CD4-positive, alpha-beta T cell treated with Interleukin-21 for 1 hour (primary cell): ENCODE measurements at regions not wholly inside any gene's neighbourhood (a gene's known extent, or its start where the extent isn't known, plus 50 kb on each side); places are given as distances from the start of the nearest gene placed in this dataset.
"Not testable (repeated sequence)": the region's sequence is repeated elsewhere in the genome, so short reads cannot be mapped to it uniquely, and the experiment has no call there.

Experiments used
- DNase-seq: peaks from one replicate; pipeline ENCODE4 v3.0.0-alpha.2; 2020

DNA sequence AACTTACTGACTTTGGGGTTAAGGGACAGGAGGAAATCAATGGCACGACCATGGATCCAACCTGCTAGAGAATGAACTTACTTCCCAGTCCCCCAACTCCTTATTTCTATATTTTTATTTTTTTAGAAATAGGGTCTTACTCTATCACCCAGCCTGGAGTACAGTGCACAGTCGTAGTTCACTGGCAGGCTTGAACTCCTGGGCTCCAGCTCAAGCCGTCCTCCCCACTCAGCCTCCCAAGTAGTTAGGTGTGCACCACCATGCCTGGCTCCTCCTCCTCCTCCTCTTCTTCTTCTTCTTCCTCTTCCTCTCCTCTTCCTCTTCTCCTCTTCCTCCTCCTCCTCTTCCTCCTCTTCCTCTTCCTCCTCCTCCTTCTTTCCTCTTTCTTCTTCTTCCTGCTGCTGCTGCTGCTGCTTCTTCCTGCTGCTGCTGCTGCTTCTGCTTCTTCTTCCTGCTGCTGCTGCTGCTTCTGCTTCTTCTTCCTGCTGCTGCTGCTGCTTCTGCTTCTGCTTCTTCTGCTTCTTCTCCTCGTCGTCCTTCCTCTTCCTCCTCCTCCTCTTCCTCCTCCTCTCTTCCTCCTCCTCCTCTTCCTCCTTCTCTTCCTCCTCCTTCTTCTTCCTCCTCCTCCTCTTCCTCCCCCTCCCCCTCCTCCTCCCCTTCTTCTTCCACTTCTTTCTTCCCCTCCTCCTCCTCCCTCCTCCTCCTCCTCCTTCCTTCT is 390.1 kb upstream of the RGS6 start:
- DNase-seq, result no peak

DNA sequence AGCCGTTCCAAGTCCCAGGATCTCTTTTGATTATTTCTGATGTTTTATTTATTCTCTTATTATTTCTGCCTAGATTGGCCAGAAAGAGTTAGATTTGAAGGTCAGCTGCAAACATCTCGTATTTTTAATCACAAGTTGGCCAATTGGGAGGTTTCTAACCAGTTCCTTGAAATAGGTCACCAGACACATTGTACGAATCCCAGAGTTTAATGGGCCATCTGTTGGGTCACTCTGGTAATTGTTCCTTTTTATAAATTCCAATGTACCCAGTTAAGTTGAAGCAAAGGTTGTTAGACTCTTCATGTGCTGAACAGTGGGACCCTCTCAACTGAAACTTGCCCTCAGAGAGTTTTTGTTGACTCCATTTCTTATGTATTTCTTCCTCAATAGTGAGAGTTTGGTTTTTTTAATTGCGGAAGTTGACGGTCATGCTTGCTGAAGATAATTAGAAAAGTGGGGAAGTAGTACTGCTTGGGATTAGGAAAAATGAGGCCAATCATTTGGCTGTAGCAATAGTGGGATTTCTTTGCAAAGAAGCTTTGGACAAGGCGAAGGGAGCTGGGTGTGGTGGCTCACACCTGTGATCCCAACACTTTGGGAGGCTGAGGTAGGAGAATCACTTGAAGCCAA is 382.7 kb upstream of the RGS6 start:
- no peak for DNase-seq

DNA sequence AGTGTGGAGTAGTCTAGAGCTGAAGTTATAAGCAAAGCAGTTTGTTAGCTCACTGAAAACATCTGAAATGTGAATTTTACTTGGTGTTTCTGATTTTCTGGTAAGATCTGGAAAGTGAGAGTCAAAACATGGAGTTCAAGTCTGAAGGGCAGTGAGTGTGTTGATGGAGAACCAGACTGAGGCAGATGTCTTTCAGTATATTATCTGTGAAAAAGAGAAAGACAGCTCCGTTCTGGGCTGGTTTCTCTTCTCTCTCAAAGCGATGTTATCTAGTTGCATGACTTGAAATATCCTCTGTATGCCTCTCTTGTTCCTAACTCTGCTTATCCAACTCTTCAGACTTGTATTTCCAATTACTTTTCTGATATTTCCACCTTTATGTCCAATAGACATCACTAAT is 381.9 kb upstream of the RGS6 start:
- no peak for DNase-seq

DNA sequence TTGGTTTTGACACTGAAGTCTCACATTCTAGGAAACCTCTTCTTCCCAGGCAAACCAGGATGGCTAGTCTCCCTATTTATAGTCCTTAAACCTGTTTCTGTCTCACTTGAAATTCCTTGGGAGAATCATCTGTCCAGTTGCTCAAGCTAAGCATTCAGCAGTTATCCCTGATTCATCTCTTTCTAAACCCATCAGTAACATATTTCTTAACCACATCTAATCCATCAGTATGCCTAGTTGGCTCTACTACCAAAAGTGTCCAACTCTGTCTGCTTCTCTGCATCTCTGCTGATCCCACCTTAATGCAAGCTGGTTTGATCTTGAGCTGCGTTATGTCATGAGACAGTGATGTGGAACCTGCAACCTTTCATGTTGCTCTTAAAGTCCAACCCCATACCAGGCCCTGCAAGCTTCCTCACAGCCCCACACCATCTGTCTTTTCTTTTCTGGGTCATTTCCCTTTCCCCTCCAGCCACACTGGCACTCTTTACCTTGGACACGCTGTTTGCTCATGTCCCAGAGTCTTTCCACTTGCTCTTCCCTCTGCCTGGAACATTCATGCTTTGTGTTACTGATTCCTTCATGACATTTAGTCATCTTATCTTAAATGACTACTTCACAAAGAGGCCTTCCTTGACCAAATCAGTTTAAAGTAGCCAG is 380.8 kb upstream of the RGS6 start:
- DNase-seq, result no peak

DNA sequence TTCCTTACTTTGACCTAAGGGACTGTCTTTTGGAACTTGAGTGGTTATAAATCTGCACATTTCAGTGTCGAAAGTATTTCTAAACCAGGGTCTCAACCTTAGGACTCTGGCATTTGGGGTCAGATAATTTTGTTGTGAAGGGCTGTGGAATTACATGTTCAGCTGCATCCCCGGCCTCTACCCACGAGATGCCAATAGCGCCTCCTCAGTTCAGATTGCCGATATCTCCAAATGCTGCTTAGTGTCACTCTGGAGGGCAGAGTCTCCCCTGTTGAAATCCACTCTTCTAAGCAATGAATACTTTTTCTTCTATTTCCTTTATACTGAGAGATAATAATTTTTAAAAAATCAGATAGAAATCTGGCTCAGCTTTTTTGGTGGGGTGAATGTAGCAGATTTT is 379.4 kb upstream of the RGS6 start:
- DNase-seq, result no peak

DNA sequence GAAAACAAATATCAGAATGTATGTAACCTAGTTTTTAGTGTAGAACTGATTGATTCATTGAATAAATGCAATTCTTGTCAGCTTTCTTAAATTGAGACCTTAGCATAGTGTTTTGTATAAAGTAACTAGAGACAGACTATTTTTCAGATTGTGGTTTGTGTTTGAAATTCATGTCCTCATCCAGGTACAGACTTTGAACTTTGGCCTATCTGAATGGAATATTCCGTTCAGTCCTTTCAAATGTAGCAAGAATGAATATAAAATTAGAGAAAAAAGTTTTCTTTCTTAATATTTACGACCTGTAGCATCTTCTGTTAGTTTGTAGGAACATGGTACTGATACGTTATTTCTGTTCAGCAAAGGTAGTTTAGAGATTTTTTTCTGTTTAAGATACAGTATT is 378.4 kb upstream of the RGS6 start:
- no peak for DNase-seq

DNA sequence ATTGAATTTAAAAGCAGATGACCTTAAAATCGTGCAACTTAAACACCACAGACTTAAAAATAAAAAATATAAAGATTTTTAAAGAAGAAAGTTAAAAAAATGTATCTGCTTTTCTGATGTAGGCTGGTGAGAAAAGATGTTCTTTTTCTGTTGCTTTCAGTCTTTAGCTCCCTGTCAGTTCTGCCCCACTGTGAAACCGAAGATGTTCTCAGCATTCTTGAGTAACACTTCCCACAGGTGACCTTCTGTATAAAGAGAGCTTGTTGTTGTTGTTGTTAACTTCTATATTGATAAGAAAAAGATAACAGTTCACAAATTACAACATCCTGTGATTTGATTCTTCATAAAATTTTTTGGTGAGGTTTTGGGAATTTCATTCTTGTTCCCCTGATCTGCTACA is 377.9 kb upstream of the RGS6 start:
- DNase-seq, result peak; percentile 45

DNA sequence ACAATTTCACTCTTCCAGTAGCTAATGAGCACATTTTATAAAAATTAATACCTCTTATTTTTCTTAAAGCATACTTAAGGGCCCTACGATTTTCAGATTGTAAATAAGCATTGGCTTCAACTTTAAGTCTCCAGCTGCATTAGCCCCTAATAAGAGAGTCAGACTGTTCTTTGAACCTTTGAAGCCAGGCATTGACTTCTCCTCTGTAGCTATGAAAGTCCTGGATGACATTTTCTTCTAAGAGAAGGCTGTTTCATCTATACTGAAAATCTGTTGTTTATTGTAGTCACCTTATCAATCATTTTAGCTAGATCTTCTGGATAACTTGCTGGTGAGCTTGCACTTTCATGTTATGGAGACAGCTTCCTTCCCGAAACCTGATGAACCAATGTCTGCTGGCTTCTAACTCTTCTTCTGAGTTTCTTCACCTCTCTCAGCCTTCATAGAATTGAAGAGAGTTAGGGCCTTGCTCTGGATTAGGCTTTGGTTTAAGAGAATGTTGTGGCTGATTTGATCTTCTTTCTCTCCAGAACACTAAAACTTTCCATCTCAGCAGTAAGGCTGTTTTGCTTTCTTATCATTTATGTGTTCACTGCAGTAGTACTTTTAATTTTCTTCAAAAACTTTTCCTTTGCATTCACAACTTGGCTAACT is 377.1 kb upstream of the RGS6 start:
- DNase-seq, result no peak

DNA sequence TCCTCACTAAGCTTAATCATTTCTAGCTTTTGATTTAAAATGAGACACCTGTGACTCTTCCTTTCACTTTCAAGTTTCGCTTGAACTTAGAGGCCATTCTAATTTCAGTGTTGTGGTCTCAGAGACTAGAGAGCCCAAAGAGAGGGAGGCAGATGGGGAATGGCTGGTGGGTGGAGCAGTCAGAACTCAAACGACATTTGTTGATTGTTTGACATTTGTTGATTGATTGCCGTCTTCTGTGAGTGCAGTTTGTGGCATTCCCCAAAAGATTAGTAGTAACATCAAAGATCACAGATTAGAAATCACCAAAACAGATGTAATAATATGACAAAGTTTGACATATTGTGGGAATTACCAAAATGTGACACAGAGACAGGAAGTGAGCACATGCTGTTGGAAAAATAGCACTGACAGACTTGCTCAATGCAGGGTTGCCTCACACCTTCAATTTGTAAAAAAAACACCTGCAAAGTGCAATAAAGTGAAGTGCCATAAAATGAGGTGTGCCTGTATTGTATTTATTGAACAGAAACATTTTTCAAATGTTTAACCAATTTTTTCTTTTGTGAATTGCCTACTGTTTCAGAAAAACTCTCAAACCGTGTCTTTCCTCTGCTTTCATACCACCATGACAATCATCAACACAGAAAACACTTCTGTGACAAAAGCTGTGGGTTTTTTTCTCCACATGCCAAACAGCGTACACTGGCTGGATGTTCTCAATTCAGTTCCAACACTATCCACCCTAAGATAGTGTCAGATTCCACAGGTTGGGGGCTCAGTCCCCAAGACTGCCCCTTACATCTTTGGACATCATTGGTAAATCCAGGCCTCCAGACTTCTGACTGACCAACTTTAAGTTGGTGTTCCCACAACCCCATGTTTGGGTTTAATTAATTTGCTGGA is 376.3 kb upstream of the RGS6 start:
- peak; percentile 80 for DNase-seq

DNA sequence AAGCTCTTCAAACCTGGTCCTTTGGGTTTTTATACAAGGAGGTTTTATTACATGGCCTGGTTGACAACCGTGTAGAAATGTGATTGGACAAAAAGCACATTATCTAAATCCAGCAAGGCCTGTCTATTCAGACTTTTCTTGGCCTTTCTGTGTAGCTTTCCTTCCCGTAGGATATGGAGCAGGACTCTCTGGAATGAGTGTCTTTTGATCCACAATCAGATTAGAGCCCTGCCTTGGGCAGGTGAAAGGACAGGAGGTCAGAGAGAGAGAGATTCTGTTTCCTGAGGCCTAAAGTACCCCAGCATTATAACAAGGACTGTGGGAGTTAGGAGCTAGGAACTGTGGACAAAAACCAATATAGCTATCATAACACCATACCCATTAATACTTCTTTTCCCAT is 375.5 kb upstream of the RGS6 start:
- DNase-seq, result no peak

DNA sequence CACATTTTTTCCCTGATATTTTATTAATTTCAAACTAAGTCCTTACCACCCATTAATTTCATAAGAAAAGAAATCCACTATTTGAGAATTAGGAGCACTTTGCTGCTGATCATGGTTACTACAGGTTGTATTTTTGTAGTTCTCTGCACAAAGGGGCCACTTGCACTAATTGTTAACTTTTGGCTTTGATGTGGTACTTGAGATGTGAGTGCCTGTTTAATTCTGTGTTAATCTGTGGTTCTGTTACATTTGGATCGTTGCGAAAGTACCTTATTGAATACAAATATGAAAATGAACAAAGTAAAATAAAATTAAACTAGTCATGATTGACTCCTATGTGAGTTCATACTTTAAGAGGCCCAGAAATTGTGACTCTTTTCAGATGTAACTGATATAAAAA is 374.9 kb upstream of the RGS6 start:
- DNase-seq, result peak; percentile 19

DNA sequence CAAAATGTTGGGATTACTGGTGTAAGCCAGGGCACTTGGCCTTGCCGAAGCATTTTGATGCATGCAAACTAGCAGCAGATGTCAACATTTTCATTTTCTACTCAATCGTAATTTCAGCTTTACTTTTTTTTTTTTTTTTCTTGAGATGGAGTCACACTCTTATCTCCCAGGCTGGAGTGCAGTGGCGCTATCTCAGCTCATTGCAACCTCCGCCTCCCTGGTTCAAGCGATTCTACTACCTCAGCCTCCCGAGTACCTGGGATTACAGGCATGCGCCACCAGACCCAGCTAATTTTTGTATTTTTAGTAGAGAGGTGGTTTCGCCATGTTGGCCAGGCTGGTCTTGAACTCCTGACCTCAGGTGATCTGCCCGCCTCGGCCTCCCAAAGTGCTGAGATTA is 373.3 kb upstream of the RGS6 start:
- not testable (repeated sequence) for DNase-seq

DNA sequence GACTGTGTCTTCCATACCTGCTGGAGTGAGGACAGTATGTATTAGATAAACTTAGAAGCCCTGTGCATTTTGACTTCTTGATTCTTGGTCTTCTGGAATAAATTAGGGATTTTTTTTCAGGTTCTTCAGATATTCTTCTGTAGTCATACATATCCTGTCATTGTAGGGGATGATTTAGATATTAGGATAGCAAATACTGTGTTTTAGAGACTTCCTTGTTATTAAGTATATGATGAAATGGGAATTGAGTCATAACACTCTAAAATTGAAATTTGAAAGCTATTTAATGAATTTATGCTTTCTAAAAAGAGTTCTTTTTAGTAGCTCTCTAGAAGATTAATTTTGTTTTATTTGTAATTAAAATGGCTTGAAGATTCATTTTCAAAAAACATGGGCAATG is 371.5 kb upstream of the RGS6 start:
- no peak for DNase-seq

DNA sequence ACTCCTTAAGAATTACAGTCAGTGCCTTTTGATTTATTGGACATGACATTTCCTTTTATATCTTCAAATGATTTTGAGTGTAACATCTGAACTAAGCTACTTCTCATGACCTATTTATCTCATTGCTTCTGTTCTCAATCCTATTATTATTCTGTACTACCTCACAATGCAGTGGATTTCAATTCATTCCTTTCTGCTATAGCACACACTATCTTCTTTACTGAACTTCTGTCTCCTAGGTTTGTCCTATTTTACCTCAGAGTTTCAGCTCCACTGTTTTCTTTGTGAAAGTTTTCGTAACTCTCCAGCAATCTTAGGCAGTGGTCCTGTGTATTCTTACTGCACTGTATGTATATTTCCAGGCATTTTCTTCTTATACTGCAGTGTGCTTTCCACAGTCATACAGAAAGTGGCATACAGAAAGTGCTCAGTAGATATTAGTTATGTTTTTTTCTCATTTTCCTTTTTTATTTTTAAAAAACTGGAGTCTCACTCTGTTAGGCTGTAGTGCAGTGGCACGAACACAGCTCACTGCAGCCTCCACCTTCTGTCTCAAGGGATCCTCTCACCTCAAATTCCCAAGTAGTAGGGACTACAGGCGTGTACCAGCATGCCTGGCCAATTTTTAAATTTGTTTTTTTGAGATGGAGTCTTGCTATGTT is 368.6 kb upstream of the RGS6 start:
- DNase-seq, result no peak

DNA sequence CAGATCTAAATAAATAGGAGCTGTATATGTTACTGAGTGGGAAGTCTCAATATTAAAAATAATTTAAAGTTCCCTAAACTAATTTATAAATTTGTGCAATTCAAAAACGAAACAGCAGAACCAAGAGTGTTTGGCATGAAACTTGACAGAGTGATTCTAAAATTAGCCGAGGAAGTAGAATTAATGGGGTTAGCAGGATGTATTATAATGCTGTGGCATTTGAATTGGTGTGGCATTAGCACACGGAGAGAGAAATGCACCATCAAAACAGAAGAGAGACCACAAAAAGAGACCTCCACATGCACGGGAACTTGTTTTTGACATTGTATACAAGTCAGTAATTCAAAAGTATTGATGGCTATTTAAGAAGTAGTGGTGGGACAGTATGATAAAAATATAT is 366.0 kb upstream of the RGS6 start:
- DNase-seq, result peak; percentile 24

DNA sequence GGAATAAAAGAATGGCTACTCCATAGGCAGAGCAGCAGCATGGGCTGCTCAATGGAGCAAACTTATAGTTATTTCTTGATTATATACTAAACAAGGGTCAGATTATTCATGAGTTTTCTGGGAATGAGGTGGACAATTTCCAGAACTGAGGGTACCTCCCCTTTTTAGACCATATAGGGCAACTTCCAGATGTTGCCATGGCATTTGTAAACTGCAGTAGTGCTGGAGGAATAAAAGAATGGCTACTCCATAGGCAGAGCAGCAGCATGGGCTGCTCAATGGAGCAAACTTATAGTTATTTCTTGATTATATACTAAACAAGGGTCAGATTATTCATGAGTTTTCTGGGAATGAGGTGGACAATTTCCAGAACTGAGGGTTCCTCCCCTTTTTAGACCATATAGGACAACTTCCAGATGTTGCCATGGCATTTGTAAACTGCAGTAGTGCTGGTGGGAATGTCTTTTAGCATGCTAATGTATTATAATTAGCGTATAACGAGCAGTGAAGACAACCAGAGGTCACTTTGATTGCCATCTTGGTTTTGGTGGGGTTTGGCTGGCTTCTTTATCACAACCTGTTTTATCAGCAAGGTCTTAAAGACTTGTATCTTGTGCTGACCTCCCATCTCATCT is 364.6 kb upstream of the RGS6 start:
- not testable (repeated sequence) for DNase-seq

DNA sequence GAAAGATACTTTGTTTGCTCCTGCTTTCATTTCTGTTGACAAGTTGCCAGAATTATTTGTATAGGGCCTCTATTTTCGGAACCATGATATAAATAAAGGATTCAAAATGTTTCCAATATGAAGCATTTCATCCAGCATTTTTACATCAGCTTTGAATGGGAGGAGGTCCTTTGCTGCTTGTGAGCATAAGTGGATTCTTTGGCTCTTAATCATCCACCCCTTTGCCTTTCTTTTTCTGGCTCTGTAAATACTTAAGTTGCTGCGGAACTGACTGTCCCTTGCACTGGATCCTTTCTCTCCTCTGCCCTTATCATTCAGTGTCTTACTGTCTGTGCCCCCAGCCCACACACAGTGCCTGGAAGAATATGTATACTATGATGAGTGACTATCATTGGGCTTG is 357.3 kb upstream of the RGS6 start:
- no peak for DNase-seq

DNA sequence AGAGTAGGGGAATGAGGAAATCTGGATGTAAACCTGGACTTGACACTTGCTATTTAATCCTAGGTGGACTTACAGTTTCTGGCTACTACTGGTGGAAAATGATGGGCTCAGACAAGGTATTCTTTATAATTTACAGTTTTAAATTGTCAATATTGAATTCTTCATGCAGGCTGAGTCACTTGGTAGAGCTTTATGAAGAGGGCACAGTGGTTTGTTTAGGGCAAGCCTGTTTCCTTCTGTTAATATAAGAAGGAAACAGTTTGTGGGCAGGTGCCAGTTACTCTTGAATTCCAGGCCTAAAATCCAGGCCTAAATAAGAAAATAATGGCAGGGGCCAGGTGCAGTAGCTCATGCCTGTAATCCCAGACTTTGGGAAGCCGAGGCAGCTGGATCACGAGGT is 355.8 kb upstream of the RGS6 start:
- DNase-seq, result no peak

DNA sequence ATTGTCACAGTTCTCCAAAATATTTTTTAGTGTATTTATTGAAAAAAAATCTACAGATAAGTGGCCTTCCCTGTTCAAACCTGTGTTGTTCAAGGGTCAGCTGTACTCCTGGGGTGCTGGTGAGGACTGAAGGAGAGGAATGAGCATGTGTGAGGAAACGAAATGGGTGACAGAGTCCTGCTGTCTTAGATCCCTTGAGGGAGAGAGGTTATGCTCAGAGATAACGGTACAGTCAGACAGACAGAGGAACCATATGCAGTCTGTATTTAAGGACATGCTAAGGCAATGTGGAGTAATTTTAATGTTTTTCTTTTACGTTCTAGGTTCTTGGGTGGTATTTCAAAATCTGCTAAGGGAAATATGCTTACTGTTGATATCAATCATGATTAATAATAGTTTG is 352.9 kb upstream of the RGS6 start:
- no peak for DNase-seq

DNA sequence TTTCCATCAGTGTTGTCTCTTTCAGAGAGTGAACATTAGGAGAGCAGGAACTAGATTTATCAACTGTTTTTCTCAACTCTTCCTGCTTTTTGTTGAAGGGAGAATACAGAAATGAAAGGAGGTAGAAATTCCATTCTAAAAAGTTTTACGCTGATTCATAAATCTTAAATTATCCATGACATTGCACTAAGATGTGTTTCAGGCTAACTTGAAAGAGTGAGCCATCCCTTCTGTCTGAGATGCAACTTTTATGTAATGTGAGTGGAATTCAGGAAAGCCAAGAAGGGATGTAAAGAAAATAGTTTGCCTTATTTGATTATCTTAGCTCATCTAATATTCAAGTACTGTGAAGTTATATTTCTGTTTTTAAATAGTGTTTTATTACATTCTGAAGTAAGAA is 349.5 kb upstream of the RGS6 start:
- DNase-seq, result no peak

DNA sequence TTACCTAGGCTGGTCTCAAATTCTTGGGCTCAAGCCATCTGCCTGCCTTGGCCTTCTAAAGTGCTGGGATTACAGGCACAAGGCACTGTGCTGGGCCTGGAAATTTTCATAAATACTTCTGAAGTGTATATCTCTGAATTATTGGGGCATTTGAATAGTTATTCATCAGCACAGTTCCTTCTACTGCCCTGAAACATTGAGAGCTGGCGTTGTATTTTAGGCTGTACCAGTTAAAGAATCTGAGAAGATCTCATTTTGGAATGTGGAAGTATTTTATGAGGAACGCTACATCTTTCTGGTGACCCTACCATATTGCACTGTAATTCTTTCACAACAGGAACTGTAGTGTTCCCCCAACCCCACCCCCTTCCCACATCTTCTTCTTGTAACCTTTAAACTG is 349.0 kb upstream of the RGS6 start:
- no peak for DNase-seq

DNA sequence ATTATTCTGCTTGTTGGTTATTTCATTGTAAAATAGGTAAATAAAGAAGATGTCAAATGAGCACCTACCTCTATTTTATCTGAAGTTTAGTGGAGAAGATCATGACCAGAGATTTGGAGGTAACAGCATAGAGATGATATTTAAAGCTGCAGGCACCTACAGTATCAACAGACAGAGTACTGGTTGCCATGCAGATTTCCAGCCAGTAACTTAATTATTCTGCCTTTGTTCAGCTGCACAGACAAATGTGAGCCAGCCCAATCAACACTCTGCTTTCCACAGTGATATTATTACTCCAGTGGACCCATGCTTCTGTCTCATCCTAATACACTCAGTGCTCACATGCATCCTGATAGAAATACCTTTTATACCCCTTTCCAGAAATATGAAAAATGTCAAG is 348.5 kb upstream of the RGS6 start:
- DNase-seq, result no peak
